GM21619 (cell line): ENCODE measurements at regions not wholly inside any gene's neighbourhood (a gene's known extent, or its start where the extent isn't known, plus 50 kb on each side); places are given as distances from the start of the nearest gene placed in this dataset.

Source experiments
- ATAC-seq: cut with Tn5 transposase; IDR thresholded peaks from one replicate; pipeline ENCODE4 v1.9.1; 2021; ENCODE audit not compliant: unreplicated experiment

- ATAC-seq = no peak
Observed at GRCh38 chr18:77716282-77716681, 466.6 kb downstream of the GALR1 start.

GRCh38 chr18:77733292-77733903 lies 483.8 kb downstream of the GALR1 start:
- no peak for ATAC-seq

- no peak for ATAC-seq
Observed at GRCh38 chr18:77736842-77737241, 487.2 kb downstream of the GALR1 start.

GRCh38 chr18:77737405-77737804 lies 487.8 kb downstream of the GALR1 start:
- no peak for ATAC-seq

GRCh38 chr18:77749089-77749488 lies 499.4 kb downstream of the GALR1 start:
- ATAC-seq = no peak

GRCh38 chr18:77750006-77750405 lies 500.4 kb downstream of the GALR1 start:
- ATAC-seq = no peak

- no peak for ATAC-seq
Observed at GRCh38 chr18:77754475-77755044, 504.9 kb downstream of the GALR1 start.

GRCh38 chr18:77755187-77755586 lies 505.5 kb downstream of the GALR1 start:
- no peak for ATAC-seq

GRCh38 chr18:77761332-77761731 lies 511.7 kb downstream of the GALR1 start:
- no peak for ATAC-seq

- ATAC-seq = no peak
Observed at GRCh38 chr18:77762014-77762413, 512.4 kb downstream of the GALR1 start.

GRCh38 chr18:77762642-77763041 lies 513.0 kb downstream of the GALR1 start:
- ATAC-seq = no peak

GRCh38 chr18:77763530-77764145 lies 514.0 kb downstream of the GALR1 start:
- no peak for ATAC-seq

- no peak for ATAC-seq
Observed at GRCh38 chr18:77765468-77765867, 515.8 kb downstream of the GALR1 start.

- ATAC-seq = no peak
Observed at GRCh38 chr18:77766421-77766820, 516.8 kb downstream of the GALR1 start.

GRCh38 chr18:77772177-77772576 lies 522.5 kb downstream of the GALR1 start:
- no peak for ATAC-seq

GRCh38 chr18:77776104-77776503 lies 526.5 kb downstream of the GALR1 start:
- ATAC-seq = no peak

GRCh38 chr18:77777163-77777562 lies 527.5 kb downstream of the GALR1 start:
- no peak for ATAC-seq

GRCh38 chr18:77784759-77785379 lies 535.2 kb downstream of the GALR1 start:
- ATAC-seq = no peak

- ATAC-seq = no peak
Observed at GRCh38 chr18:77785415-77785975, 535.8 kb downstream of the GALR1 start.

- ATAC-seq = no peak
Observed at GRCh38 chr18:77803024-77803423, 553.4 kb downstream of the GALR1 start.

- ATAC-seq = no peak
Observed at GRCh38 chr18:77804382-77804781, 554.7 kb downstream of the GALR1 start.

- ATAC-seq = no peak
Observed at GRCh38 chr18:77807650-77808049, 558.0 kb downstream of the GALR1 start.
